GM04503 (cell line): ENCODE measurements at regions not wholly inside any gene's neighbourhood (a gene's known extent, or its start where the extent isn't known, plus 50 kb on each side); places are given as distances from the start of the nearest gene placed in this dataset.
"Not testable (repeated sequence)": the region's sequence is repeated elsewhere in the genome, so short reads cannot be mapped to it uniquely, and the experiment has no call there.

Experiments used
- DNase-seq: peaks from one replicate; pipeline ENCODE4 v3.0.0-alpha.2; 2012; ENCODE audit warnings: low read depth

DNA sequence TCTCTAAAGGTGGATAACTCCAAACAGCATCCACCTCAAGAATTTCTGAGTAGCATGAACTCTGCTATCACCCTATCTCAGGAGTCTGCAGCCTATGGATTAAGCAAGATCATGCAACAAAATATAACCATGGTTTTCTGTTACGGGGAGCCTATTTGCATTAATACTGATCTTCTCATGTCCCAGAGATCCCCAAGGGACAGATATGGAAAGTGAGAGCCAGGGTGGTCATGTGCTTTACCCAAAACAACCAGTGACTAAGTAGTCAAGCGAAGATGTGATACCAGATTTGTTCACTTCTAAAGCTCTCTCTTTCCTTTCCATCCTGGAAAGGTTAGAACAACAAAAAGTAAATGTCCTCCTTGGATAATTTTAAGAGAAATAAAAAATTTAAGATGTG is 125.1 kb downstream of the PRRX1 start:
- DNase-seq, result no peak

DNA sequence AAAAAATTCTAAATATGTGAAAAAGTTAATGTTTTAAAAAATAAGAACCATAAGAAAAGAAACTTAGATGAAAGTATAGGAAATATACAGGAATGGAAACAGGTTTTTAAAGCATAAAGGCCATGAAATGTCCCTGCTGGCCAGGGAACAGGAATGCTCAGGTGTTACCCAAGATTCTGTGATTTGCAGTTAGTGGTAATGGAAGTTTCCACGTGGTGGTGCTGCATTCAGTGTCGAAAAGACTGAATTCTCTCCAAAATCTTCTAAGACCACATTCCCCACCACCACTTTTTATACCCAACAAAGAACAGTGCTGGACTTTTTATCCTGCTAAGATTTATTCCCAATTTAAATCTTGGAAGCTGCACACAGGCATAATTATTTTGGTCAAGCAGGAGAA is 126.2 kb downstream of the PRRX1 start:
- no peak for DNase-seq

DNA sequence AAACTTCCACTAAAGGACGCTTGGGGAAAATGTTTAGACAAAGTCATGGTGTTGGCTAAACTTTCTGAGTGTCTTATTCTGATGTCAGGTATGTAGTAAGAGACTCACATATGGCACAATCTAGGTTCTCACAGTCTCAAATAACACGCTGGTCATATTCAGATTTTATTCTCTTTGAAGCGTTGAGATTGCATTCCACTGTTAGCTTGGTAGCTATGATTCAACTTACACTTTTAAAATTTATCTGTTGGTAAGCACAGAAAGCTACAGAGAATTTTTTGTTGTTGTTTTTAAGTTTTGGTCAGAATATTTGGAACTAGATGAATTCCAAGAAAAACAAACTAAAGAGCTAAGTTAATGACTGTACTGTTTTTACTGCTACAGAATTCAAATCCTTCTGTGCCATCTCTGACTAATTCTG is 126.7 kb downstream of the PRRX1 start:
- DNase-seq, result peak; percentile 87

DNA sequence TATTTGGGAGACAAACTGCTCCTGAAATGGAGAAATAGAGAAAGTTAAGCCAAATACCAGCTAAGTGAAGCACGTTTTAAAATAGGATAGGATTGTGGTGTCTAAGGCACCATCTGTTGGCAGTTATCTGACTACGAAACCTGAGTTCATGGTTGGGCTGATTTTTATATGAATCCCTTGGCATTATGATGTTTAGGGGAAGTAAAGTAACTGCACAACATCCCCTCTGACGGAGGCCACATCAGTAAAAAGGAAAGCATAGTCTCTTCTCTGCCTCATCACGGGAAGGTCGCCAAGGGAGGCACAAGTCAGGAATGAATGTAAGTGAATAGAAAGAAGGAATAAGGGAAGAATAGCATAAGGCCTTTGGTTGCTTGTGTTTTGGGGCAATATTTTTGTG is 128.0 kb downstream of the PRRX1 start:
- peak; percentile 69 for DNase-seq

DNA sequence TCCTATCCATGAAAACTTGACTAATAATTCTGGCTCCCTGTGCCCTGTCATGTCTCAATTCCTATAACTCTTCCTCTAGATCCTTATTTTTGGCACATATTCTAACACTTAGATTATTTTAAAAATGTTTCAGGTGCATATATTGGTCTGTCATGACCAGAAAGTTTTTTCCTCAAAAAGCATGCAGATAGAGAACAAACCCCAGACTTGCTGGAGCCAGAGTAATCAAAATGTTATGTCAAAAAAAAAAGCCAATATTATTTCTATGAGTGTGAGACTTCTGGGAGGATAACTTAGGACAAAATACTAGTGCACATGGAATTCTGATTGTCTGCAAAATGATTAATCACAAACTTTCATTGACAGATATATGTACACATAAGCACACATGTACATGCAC is 135.1 kb upstream of the MROH9 start:
- DNase-seq, result no peak

DNA sequence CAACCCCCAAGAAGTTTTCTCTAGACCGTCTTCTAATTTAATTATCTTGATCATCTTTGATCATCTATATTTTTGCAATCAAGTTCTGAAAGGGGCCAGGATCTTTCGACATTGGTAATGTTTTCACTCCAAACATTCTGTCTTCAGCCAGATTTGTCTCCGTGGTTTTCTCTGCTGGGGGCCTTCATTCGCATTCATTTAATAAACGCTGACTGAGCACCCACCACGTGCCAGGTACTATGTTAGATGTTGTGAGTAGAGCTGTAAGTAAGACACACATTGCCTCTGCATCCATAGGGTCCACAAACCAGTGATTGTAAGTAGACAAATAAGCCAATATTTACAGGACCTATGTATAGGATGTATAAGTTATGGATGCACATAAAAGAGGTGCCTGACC is 134.5 kb upstream of the MROH9 start:
- no peak for DNase-seq

DNA sequence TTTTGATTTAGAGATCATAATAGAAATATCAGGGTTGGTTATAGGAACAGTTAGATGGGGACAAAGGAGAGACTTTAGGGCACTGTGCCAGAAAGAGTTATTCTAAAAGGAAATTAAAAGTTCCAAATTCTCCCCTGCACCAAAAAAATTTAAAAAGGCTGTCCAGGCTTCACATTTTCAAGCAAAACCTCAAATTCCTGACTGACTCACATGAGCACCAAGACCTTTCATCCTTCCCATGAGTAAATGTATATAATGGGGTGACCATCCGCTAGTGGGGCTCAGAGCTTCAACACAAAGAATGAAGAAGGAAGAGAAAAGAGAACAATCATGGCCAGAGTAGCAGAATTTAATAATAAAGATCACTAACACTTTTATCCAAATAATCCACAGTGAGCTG is 131.6 kb upstream of the MROH9 start:
- DNase-seq, result no peak

DNA sequence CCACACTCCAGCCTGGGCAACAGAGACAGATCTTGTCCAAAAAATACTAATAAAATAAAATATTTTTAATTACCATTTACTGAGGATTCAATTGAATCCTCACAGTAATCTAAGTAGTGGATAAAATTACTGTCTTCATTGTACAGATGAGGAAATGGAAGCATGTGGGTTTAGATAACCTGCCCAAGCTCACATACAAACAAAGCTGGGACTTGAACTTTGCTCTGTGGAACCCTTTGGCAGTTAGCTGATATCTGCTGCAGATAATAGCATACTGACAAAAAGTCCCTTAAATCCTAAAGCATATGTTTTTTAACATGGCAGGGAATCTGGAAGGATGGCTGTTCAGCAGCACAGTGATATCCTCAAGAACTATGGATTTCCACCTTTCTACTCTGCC is 130.9 kb upstream of the MROH9 start:
- DNase-seq, result no peak

DNA sequence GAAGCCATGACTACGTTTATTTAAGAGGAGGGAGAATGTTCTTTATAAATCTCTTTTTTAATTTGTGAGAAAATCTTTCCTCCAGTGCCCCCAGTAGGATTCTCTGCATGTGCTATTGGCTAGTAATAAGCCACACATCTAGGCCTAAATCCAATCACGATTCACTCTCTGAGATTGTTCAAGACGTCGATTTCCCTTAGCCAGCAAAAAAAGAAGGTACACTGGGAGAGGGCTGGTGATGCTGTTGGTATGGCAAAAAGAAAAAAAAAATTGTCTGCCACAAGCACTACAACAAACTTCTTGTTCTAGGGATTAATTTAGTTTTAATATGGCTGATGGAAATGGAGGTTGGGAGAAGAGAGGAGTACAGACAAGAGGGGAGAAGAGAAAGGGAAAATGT is 130.5 kb upstream of the MROH9 start:
- DNase-seq, result no peak

DNA sequence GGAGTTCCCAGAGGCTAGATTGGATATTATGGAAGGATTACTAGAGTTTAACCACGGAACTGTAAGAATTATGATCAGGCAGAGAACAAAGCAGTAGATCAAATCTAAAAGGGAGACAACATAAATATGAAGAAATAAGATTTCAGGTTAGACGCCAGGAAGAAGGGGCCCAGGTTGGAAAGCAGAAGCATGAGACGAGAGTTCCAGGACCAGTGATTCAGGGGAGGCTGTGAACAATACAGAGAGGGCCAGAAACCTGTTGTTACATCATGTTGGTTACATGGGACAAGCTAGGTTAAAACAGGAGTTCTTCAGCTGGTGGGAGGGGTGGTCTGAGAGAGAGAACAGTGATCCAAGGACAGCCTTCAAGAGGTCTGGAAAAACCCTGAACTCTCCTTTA is 128.4 kb upstream of the MROH9 start:
- DNase-seq, result no peak

DNA sequence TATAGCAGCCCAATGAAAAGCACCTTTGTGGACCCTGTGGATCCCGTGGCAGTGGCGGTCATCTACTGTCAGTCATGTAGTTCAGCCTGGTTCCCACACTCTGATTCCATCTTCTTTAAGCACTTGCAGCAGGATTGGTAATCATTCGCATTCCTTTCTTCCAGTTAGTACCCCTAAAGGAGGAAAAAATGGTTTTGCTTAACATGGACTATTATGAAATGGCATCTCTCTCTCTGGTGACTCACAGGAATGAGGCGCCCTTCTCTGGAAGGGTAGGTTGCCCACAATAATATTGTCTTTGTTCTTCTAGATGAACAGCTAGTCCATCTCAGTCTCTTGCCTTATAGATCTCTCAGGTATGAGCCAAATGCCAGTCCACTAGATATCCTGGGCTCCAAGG is 127.9 kb upstream of the MROH9 start:
- DNase-seq, result peak; percentile 56

DNA sequence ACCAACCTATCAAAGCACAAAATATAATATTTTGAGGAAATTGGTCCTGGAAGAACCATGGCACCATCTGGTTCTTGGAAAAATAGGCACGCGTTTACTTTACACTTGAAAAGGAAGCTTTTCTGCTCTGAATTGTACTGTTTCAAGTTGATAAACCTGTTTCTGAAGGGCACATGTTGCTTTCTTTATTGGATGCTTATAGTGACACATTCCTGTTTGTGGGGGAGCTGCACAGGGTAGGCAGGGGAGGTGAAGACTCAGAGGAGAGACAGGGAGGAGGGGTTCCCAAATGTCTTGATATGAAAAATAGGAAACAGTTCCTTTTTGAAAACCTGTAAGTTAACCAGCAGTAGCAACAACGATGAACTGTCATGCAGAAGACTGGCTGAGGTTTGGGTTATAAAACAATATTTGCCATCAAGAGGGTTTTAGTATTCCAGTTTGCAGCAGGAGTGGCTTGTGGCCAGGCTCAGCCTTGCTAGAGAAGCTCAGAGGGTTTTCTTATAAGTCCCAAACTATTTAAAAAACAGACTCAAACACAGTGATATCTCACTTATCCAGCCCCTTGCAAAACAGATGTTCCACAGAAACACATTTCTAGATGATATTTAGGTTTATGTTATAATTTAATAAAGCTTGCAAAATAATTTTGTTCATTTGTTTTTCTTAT is 127.0 kb upstream of the MROH9 start:
- no peak for DNase-seq

DNA sequence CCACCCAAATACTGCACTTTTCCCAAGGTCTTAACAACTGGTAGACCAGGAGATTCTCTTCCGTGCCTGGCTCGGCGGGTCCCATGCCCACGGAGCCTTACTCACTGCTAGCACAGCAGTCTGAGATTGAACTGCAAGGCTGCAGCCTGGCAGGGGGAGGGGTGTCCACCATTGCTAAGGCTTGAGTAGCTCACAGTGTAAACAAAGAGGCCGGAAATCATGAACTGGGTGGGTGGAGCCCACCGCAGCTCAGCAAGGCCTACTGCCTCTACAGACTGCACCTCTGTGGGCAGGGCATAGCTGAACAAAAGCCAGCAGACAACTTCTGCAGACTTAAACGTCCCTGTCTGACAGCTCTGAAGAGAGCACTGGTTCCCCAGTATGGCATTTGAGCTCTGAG is 124.3 kb upstream of the MROH9 start:
- not testable (repeated sequence) for DNase-seq

DNA sequence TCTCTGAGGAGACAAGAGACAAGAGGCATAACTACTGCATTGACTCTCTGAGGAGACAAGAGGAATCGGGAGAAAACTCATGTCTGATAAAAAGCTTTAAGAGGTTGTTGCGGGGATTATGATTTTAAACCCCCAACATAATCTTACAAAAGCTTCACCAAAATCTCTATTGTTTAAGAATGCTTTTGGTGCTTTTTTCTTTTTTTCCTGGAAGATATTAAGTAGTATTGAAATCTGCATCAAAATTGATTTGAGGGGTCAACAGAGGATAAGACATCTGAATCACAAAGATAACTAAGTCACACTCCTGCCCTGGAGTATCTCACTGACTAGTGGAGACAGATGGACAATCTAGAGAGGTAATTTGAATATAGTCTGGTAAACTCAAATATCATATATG is 115.6 kb upstream of the MROH9 start:
- DNase-seq, result no peak

DNA sequence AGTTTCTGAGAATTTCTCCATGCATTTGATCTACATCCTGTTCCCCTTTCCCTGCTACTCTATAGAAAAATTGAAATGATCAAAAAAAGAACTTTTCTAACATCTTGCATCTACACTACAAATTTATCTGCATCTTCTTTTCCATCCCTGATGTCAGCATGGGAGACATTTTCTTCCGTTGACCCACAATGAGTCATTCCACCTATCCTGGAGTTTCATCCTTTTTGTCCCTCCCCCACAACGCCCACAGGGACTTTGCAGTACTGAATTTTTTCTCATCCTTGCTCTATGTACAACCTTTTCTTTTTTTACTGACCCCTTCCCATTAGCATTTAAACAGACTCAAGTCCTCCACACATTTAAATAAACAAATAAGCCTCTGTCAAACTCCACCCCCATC is 112.2 kb upstream of the MROH9 start:
- DNase-seq, result no peak

DNA sequence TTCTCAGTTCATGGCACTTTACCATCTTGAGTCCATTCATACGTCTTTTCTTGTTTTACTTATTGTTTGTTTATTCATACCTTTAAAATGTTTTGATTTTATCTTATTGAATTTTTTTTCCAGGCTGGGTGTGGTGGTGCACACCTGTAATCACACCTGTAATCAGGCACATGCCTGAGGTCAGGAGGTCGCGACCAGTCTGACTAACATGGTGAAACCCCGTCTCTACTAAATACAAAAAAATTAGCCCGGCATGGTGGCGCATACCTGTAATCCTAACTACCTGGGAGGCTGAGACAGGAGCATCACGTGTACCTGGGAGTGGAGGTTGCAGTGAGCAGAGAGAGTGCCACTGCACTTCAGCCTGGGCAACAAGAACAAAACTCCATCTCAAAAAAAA is 104.1 kb upstream of the MROH9 start:
- DNase-seq, result no peak

DNA sequence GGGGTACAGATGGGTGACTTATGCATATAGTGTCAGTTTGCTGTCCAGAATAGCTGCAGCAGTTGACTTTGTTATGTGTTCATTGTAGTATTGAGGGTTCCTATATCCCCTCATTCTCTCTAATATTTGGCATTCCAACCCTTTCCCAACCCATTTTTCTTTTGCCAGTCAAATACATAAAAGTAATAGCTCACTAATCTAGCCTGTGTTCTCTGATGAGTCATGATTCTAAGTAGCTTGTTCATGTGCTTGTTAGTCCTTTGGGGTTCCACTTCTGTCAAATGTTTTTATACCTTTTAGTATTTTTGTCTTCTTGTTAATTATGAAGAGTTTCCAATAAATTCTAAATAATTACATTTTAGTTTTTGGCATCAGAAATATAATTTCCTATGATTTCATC is 99.2 kb upstream of the MROH9 start:
- peak; percentile 12 for DNase-seq

DNA sequence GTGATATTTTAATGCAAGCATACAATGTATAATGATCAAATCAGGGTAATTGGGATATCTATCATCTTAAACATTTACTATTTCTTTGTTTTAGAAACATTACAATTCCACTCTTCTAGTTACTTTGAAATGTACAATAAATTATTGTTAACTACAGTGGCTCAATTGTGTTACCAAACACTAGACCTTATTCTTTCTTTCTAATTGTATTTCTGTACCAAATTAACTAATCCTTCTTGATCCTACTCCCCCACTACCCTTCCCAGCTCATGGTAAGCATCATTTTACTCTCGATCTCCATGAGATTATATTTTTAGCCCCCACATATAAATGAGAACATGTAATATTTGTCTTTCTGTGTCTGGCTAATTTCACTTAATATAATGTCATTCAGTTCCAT is 95.0 kb upstream of the MROH9 start:
- no peak for DNase-seq

DNA sequence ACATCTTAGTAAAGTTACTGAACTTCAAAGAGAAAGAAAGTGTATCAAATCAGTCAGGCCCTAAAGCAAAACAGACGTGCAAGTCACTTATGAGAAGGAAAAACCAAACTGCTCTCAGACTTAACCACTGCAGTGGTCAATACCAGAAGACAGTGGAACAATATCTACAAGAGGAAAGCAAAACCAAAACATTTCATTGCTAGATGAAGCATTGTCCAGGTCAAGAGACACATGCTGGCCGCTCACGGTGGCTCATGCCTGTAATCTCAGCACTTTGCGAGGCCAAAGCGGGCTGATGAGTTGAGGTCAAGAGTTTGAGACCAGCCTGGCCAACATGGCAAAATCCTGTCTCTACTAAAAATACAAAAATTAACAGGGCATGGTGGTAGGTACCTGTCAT is 82.0 kb upstream of the MROH9 start:
- DNase-seq, result no peak

DNA sequence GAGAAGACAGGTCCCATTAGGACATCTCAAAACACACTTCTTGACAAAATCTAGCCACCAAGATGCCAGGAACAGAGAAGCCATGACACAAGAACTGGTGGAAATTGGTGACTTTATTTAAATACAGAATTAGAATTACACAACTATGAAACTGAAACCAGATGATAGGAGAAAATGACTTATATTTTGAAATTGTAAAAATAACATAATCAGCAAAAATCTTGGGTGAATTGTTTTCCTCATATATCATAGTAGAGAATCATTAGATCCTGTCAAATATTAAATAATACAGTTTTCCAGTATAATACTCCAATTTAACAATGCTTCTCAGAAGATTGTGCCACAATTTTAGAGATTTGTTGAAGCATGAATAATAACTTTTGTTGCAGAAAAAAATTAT is 81.5 kb upstream of the MROH9 start:
- no peak for DNase-seq

DNA sequence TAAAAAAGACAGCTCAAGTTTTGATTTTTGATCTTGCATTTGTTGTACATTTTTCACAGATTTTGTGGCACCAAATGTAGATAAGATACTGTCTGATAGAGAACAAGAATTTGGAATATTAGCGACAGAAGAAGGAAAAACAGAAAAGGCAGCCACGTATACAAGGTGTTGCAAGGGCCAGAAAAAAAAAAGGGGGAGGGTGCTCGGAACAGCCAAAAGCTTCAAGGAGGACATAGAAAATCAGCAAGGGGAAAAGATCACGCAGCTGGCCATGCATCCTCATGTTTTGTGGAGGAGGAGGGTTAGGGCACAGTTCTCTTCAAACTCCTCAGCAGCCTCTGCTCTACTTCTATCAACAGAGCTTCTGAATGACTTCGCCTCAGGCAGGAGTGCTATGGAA is 80.7 kb upstream of the MROH9 start:
- no peak for DNase-seq

DNA sequence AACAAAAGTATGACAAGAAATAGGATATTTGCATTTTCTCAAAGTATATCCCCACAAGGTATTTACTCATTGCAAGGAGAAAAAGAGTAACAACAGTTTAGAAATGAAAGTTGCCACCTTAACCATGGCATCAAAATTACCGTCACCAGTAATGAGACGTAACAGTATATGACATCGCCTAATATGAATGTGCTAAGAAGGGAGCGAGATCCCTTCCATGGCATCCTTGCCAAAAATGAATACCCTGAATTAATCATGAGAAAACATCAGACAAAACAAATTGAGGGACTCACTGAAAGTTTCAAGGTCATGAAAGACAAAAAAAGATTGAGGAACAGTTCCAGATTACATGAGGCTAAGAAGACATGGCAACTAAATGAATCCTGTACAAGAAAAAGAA is 78.9 kb upstream of the MROH9 start:
- no peak for DNase-seq

DNA sequence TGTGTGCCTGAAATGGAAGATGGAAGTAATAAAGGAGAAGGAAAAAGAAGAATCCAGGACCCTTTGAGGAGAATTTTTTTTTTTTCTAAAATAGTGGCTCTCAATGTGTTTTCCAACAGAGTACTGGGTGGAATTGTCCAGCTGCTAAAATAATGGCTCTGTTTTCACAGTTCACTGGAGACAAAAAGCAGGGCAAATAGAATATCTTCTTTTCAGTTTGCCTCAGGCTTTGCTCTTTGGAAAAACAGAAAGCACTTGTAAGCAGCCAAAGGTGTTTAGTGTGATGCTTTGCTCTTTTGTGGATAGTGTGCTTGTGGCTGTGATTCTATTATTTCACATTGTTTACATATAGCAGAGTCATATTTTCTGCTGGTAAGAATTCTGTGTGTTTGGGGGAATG is 77.4 kb upstream of the MROH9 start:
- DNase-seq, result no peak

DNA sequence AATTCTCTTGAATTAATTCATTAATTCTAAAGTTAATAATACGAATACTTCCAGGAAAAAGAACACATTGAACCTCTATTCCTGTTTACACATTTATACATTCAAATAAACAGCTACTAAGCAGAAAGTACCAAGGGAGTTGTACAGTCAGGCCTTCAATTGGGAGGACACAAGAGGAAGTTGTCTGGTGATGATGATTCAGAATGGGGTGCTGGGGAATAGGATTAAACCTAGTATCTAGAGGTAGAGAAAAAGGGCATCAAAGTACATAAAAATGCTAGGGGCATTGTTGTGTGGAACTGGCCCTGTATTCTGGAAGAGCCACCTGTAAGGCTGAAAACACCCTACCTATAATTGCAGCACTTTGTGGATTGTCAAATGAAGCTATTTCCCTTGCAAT is 71.7 kb upstream of the MROH9 start:
- no peak for DNase-seq

DNA sequence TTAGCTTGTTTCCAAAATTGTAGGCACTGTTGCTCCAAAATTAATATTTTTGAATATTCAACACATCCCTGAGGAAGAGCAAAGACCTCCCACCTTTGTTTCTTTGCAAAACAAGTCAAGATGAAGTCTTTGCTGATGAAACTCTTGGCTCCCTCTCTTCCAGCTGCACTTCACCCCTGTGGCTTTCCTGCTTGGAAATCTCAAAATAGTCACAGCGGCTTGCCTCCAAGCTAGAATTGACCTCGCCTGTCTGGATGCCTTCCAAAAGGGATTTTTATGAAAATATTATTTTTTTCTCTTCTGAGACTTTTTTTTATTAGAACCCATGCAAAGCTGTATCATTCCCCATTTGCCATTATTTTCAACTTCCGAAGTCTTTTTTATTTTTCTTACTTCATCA is 71.1 kb upstream of the MROH9 start:
- no peak for DNase-seq
